Endothelial cell of umbilical vein (primary cell): ENCODE measurements at regions not wholly inside any gene's neighbourhood (a gene's known extent, or its start where the extent isn't known, plus 50 kb on each side); places are given as distances from the start of the nearest gene placed in this dataset.

Experiments
- BruUV-seq: library from RNA; stranded (reverse); fragments of 400-500 nt; replicated peaks from 2 replicates; lab custom pipeline; 2021; lab: Mats Ljungman, UMichigan
- CTCF ChIA-PET: fragments of 300-600, 350-600 bp; sonication (Branson Sonifier 250); formaldehyde crosslinking; loops from one replicate; lab custom pipeline; 2021; ENCODE audit warnings: antibody characterized with exemption, inconsistent platforms; lab: Charles Lee
- POLR2A ChIA-PET: fragments of 300-600, 350-600 bp; sonication (Branson Sonifier 250); formaldehyde crosslinking; loops from one replicate; lab custom pipeline; 2021; ENCODE audit warnings: antibody characterized with exemption, inconsistent platforms; lab: Charles Lee
- DNase-seq: peaks from one replicate; pipeline ENCODE4 v3.0.0-alpha.2; 2011; ENCODE audit warnings: low read depth, low spot score
- FAIRE-seq: peaks from 2 replicates; lab custom pipeline; 2011; peaks lifted over from hg19 to GRCh38; lab: Jason Lieb, UNC
- H2AFZ ChIP-seq: 2 replicates; pipeline ENCODE4 v1.6.0; 2012; ENCODE audit warnings: low read depth, low read length, control low read depth, inconsistent platforms
- H3K27ac ChIP-seq: 2 replicates; pipeline ENCODE4 v1.5.1; 2011; ENCODE audit warnings: low read depth, mild to moderate bottlenecking, control low read depth, low read length, moderate library complexity; ENCODE audit not compliant: insufficient read depth
- H3K27me3 ChIP-seq, 2 experiments: 2 replicates each; pipeline versions ENCODE4 v1.6.0 to v1.6.1; 2011; ENCODE audit warnings: low read length in 2 of 2, mixed read lengths in 1 of 2; ENCODE audit not compliant: control insufficient read depth in 2 of 2, insufficient read depth in 2 of 2
- H3K36me3 ChIP-seq, 2 experiments: 2 replicates in 1 of 2; 3 replicates in 1 of 2; pipeline ENCODE4 v1.5.1; 2011; ENCODE audit warnings: low read length in 2 of 2, mild to moderate bottlenecking in 1 of 2, moderate library complexity in 1 of 2; ENCODE audit not compliant: control insufficient read depth in 2 of 2, insufficient read depth in 2 of 2; ENCODE audit errors: extremely low read depth in 1 of 2
- H3K4me1 ChIP-seq: 3 replicates; pipeline ENCODE4 v1.5.1; 2011; ENCODE audit warnings: mild to moderate bottlenecking, low read length; ENCODE audit not compliant: control insufficient read depth, insufficient read depth; ENCODE audit errors: extremely low read depth
- H3K4me2 ChIP-seq: 2 replicates; pipeline ENCODE4 v1.6.1; 2011; ENCODE audit warnings: low read length, control low read depth, mixed read lengths; ENCODE audit not compliant: insufficient read depth
- H3K4me3 ChIP-seq, 3 experiments: fragments of 200-600 bp in 1 of 3; sonication (generic), shearing (Covaris generic) in 1 of 3; replicated peaks in 1 of 3; 2 replicates each; pipeline ENCODE4 v1.5.1; 2011 to 2016; ENCODE audit warnings: control low read depth in 3 of 3, low read length in 3 of 3, mild to moderate bottlenecking in 2 of 3, inconsistent platforms in 1 of 3, low read depth in 1 of 3, moderate library complexity in 1 of 3; ENCODE audit not compliant: insufficient read depth in 1 of 3
- H3K79me2 ChIP-seq: 2 replicates; pipeline ENCODE4 v1.6.0; 2012; ENCODE audit warnings: low read length, inconsistent platforms; ENCODE audit not compliant: control insufficient read depth, insufficient read depth
- H3K9ac ChIP-seq: replicated peaks from 2 replicates; pipeline ENCODE3; 2011; ENCODE audit warnings: low read length, control low read depth; ENCODE audit not compliant: insufficient read depth; ENCODE audit errors: extremely low read depth
- H3K9me1 ChIP-seq: replicated peaks from 3 replicates; pipeline ENCODE4 v1.6.0; 2011; ENCODE audit warnings: mild to moderate bottlenecking, low read length; ENCODE audit not compliant: control insufficient read depth, insufficient read depth; ENCODE audit errors: extremely low read depth
- H3K9me3 ChIP-seq: replicated peaks from 2 replicates; pipeline ENCODE4 v1.5.1; 2012; ENCODE audit warnings: low read length, inconsistent platforms; ENCODE audit not compliant: control insufficient read depth, insufficient read depth
- H4K20me1 ChIP-seq: replicated peaks from 2 replicates; pipeline ENCODE3; 2011; ENCODE audit warnings: mild to moderate bottlenecking, low read length; ENCODE audit not compliant: control insufficient read depth, insufficient read depth; ENCODE audit errors: extremely low read depth
- EZH2 ChIP-seq: IDR thresholded peaks from 2 replicates; pipeline ENCODE4 v1.6.1; 2012; ENCODE audit warnings: borderline replicate concordance, low read depth, mild to moderate bottlenecking, moderate library complexity, low read length, inconsistent platforms; ENCODE audit not compliant: severe bottlenecking
- FOS ChIP-seq: IDR thresholded peaks from 2 replicates; pipeline ENCODE4 v1.6.1; 2011; ENCODE audit warnings: mild to moderate bottlenecking, low read length, moderate library complexity, borderline replicate concordance; ENCODE audit not compliant: insufficient read depth
- GATA2 ChIP-seq: IDR thresholded peaks from 2 replicates; pipeline ENCODE4 v1.7.0; 2011; ENCODE audit warnings: low read depth, mild to moderate bottlenecking, moderate library complexity, mixed read lengths, low read length; ENCODE audit not compliant: insufficient read length, insufficient read depth
- JUN ChIP-seq: IDR thresholded peaks from 2 replicates; pipeline ENCODE4 v1.6.1; 2011; ENCODE audit warnings: borderline replicate concordance, low read depth; ENCODE audit not compliant: insufficient read length, insufficient read depth
- MYC ChIP-seq: IDR thresholded peaks from one replicate; pipeline ENCODE4 v1.6.1; 2011; ENCODE audit warnings: mild to moderate bottlenecking, low read depth, low read length
- POLR2A ChIP-seq: IDR thresholded peaks from 2 replicates; pipeline ENCODE4 v1.6.1; 2012; ENCODE audit warnings: low read depth, mild to moderate bottlenecking, control low read depth, low read length
- POLR2AphosphoS5 ChIP-seq: IDR thresholded peaks from 2 replicates; pipeline ENCODE4 v1.6.1; 2012; ENCODE audit warnings: low read depth, mild to moderate bottlenecking, control low read depth, low read length, moderate library complexity; ENCODE audit not compliant: insufficient read depth
- dilution Hi-C: fragments of 300-500 bp; cut with MboI; formaldehyde crosslinking; loops from one replicate; pipeline ENCODE4 v1.15.0; 2019; ENCODE audit warnings: low sequenced_read_pairs; ENCODE audit not compliant: extremely low pct_ligation_motif_present
- intact Hi-C: fragments of 100-400 bp; cut with micrococcal nuclease; formaldehyde crosslinking; loops from one replicate; pipeline ENCODE4 v1.10.0; 2022
- TF ChIP-seq, protein P1 (sequence below), 2 donors: IDR thresholded peaks; 1 replicate in 1 of 2; 2 replicates in 1 of 2; pipeline ENCODE4 v1.5.1; 2011; ENCODE audit warnings: low read length in 2 of 2, mild to moderate bottlenecking in 2 of 2, moderate library complexity in 2 of 2, control low read depth in 1 of 2, inconsistent platforms in 1 of 2, low read depth in 1 of 2; ENCODE audit not compliant: insufficient read depth in 1 of 2; ENCODE audit errors: extremely low read depth in 1 of 2
- TF ChIP-seq, protein P2 (sequence below): IDR thresholded peaks from 2 replicates; pipeline ENCODE4 v1.6.1; 2011; ENCODE audit not compliant: insufficient read depth, insufficient read length

DNA sequence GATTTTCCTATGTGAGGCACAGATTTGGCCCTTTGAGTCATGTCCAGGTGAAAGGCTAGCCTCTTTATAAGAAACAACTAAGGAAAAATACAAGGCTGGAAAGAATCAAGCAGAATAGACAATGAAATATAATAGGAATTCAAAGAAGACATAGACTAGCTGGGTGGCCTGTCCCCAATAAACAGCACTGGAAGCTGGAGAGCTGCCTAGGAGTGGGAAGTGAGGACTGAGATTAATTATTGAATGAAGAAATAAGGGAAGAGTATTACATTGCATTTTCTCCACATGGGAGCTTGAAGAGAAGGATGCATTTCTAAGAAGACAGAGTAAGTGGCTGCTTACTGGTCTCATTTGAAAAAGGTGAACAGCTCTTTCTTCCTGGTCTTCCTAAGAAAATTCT lies 100.0 kb downstream of the CCDC34 start:
- POLR2A ChIA-PET: no interaction called here
- Histone ChIP-seq H3K4me2 (no peak overlapping the region), H3K9ac (no peak overlapping the region), H4K20me1 (no peaks in the 10 kb centered on the region), H3K9me1 (no peaks in the 10 kb centered on the region), H3K4me1 (no peaks in the 10 kb centered on the region), H3K9me3 (no peaks in the 10 kb centered on the region), H3K4me3 (no peak overlapping the region), H3K27me3 (peaks cover 14 to 17% of the 10 kb centered on the region in 2 experiments), H3K27ac (no peak overlapping the region), H2AFZ (no peak overlapping the region), H3K79me2 (no peaks in the 10 kb centered on the region), H3K36me3 (no peaks in the 10 kb centered on the region)
- TF ChIP-seq, protein P1, sequence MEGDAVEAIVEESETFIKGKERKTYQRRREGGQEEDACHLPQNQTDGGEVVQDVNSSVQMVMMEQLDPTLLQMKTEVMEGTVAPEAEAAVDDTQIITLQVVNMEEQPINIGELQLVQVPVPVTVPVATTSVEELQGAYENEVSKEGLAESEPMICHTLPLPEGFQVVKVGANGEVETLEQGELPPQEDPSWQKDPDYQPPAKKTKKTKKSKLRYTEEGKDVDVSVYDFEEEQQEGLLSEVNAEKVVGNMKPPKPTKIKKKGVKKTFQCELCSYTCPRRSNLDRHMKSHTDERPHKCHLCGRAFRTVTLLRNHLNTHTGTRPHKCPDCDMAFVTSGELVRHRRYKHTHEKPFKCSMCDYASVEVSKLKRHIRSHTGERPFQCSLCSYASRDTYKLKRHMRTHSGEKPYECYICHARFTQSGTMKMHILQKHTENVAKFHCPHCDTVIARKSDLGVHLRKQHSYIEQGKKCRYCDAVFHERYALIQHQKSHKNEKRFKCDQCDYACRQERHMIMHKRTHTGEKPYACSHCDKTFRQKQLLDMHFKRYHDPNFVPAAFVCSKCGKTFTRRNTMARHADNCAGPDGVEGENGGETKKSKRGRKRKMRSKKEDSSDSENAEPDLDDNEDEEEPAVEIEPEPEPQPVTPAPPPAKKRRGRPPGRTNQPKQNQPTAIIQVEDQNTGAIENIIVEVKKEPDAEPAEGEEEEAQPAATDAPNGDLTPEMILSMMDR (IDR thresholded peaks at IDR 0.05; ENCODE audit: extremely low read depth in 1 of 2, insufficient read depth in 1 of 2, low read depth in 1 of 2, low read length in 2 of 2): no peak
- TF ChIP-seq GATA2 (no peak), POLR2AphosphoS5 (no peak), MYC (no peak), FOS (no peak), EZH2 (no peak), POLR2A (no peak), JUN (no peak)
- TF ChIP-seq, protein P2, sequence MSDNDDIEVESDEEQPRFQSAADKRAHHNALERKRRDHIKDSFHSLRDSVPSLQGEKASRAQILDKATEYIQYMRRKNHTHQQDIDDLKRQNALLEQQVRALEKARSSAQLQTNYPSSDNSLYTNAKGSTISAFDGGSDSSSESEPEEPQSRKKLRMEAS: no peak
- dilution Hi-C loops: no loop called here
- BruUV-seq: no TSS peak
- CTCF ChIA-PET: no interaction called here
- intact Hi-C loops: no loop called here
- DNase-seq (no peak), FAIRE-seq (no peak)
